ENCODE measurements at regions not wholly inside any gene's neighbourhood (a gene's known extent, or its start where the extent isn't known, plus 50 kb on each side); places are given as distances from the start of the nearest gene placed in this dataset.

DNA sequence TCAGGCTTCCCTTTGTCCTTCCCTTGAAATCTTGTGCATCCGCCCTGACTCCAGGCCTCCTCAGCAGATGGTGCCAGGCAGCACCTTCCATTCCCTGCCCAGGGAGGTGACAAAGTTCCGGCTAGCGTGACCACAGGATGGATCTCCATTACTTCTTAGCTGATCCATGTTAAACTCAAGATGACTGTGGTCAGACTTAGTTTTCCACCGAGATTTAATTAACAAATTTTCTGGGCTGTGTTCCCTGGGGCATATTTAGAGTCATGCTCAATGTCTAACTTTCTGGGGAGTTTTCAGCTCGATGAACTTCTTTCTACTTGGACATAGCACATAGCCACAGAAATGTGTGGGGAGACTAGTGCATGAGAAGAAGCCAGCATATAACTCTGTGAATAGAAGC is 215.1 kb upstream of the SFRP2 start:
- TF ChIP-seq CTCF (conservative IDR thresholded peaks at IDR 0.05; ENCODE audit: low read depth in 2 of 2) (no peak), REST (IDR thresholded peaks at IDR 0.05; ENCODE audit: unreplicated experiment) (no peak), EZH2phosphoT487 (IDR thresholded peaks at IDR 0.05; ENCODE audit: unreplicated experiment) (no peak), POLR2AphosphoS5 (IDR thresholded peaks at IDR 0.05; ENCODE audit: low read depth) (no peak), JUNB (IDR thresholded peaks at IDR 0.05; ENCODE audit: unreplicated experiment) (no peak), EZH2 (IDR thresholded peaks at IDR 0.05; ENCODE audit: low read depth, unreplicated experiment) (no peak), ZNF462 (CRISPR knock-in tag; IDR thresholded peaks at IDR 0.05) (no peak), CREB1 (CRISPR knock-in tag; IDR thresholded peaks at IDR 0.05; ENCODE audit: low read depth) (no peak), ZNF331 (CRISPR knock-in tag; IDR thresholded peaks at IDR 0.05; ENCODE audit: low read depth) (no peak), ZNF114 (CRISPR knock-in tag; IDR thresholded peaks at IDR 0.05) (no peak)
- TF ChIP-seq, protein P1, sequence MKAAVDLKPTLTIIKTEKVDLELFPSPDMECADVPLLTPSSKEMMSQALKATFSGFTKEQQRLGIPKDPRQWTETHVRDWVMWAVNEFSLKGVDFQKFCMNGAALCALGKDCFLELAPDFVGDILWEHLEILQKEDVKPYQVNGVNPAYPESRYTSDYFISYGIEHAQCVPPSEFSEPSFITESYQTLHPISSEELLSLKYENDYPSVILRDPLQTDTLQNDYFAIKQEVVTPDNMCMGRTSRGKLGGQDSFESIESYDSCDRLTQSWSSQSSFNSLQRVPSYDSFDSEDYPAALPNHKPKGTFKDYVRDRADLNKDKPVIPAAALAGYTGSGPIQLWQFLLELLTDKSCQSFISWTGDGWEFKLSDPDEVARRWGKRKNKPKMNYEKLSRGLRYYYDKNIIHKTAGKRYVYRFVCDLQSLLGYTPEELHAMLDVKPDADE (IDR thresholded peaks at IDR 0.05) = no peak
